ENCODE measurements at regions not wholly inside any gene's neighbourhood (a gene's known extent, or its start where the extent isn't known, plus 50 kb on each side); places are given as distances from the start of the nearest gene placed in this dataset.

DNA sequence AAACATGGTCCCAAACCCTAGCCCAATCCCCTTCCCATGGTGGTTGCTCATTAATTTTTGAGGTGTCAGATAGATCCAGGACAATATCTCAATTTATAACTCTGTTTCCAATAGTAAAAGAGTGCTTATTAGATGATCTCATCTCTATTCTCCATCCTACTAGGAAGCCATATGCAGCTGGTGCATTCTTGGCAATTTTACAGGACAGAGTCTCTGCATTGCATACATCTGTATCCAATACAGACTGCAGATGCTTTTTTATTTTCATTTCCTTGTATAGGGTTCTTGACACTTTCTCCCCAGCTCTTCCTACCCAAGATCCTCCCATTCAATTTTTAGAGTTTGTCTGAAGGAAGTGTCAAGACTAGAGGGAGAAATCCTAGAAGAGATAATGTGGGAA is 194.8 kb upstream of the DPH6 start:
- H3K27ac ChIP-seq (ENCODE audit: low read depth, low read length) = no peak overlapping the region
- H3F3A ChIP-seq (ENCODE audit: control insufficient read depth, insufficient read depth) = no peaks in the 10 kb centered on the region
- no peak overlapping the region for H3K4me2 ChIP-seq (ENCODE audit: low read length)
- H3K4me3 ChIP-seq (ENCODE audit: low read length) = no peak overlapping the region
- peaks cover 5% of the 10 kb centered on the region; the same call in 1 of the 2 replicates for H3K9me3 ChIP-seq (ENCODE audit: control insufficient read depth, insufficient read depth, low read length)
- H3K9me2 ChIP-seq (replicated peaks; ENCODE audit: control insufficient read depth, low read length) = no peaks in the 10 kb centered on the region
- H3K4me1 ChIP-seq (ENCODE audit: control insufficient read depth, low read length) = no peaks in the 10 kb centered on the region
- TF ChIP-seq EZH2phosphoT487 (IDR thresholded peaks at IDR 0.05; ENCODE audit: borderline replicate concordance, low read length) = no peak
- no peaks in the 10 kb centered on the region for H4K20me1 ChIP-seq (ENCODE audit: control insufficient read depth, insufficient read depth, low read depth, low read length)
- H3K27me3 ChIP-seq (ENCODE audit: control insufficient read depth, low read length) = no peaks in the 10 kb centered on the region
- no peaks in the 10 kb centered on the region for H3K79me2 ChIP-seq (ENCODE audit: control insufficient read depth, low read length)
- no peaks in the 10 kb centered on the region for H3K36me3 ChIP-seq (ENCODE audit: control insufficient read depth, low read length)

DNA sequence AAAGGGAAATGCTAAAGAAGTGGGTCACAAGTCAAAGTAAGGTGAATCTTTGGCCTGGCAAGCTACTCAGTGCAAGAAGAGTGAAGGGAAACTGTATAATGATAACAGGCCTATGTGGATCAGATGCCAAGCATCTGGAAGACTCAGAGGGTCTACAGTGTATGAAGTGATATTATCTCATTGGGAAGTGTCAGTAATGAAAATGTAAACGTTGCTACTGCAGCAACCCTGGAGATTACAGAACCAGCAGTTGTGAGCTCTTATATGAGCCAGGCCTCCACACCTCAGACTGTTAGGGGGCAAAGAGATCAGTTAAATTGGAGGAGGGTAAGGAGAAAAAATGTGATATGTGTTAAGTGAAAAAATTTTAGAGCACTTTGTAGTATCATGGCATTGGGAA is 195.4 kb upstream of the DPH6 start:
- no peaks in the 10 kb centered on the region for H4K20me1 ChIP-seq (ENCODE audit: control insufficient read depth, insufficient read depth, low read depth, low read length)
- H3K9me2 ChIP-seq (replicated peaks; ENCODE audit: control insufficient read depth, low read length) = no peaks in the 10 kb centered on the region
- H3K4me3 ChIP-seq (ENCODE audit: low read length) = no peak overlapping the region
- H3K79me2 ChIP-seq (ENCODE audit: control insufficient read depth, low read length) = no peaks in the 10 kb centered on the region
- H3F3A ChIP-seq (ENCODE audit: control insufficient read depth, insufficient read depth) = no peaks in the 10 kb centered on the region
- no peak for TF ChIP-seq EZH2phosphoT487 (IDR thresholded peaks at IDR 0.05; ENCODE audit: borderline replicate concordance, low read length)
- TF ChIP-seq, protein P1, sequence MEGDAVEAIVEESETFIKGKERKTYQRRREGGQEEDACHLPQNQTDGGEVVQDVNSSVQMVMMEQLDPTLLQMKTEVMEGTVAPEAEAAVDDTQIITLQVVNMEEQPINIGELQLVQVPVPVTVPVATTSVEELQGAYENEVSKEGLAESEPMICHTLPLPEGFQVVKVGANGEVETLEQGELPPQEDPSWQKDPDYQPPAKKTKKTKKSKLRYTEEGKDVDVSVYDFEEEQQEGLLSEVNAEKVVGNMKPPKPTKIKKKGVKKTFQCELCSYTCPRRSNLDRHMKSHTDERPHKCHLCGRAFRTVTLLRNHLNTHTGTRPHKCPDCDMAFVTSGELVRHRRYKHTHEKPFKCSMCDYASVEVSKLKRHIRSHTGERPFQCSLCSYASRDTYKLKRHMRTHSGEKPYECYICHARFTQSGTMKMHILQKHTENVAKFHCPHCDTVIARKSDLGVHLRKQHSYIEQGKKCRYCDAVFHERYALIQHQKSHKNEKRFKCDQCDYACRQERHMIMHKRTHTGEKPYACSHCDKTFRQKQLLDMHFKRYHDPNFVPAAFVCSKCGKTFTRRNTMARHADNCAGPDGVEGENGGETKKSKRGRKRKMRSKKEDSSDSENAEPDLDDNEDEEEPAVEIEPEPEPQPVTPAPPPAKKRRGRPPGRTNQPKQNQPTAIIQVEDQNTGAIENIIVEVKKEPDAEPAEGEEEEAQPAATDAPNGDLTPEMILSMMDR (IDR thresholded peaks at IDR 0.05; ENCODE audit: low read depth, low read length, poor library complexity, severe bottlenecking) = no peak
- H3K27ac ChIP-seq (ENCODE audit: low read depth, low read length) = no peak overlapping the region
- no peaks in the 10 kb centered on the region for H3K36me3 ChIP-seq (ENCODE audit: control insufficient read depth, low read length)
- H3K4me2 ChIP-seq (ENCODE audit: low read length) = no peak overlapping the region
- H3K4me1 ChIP-seq (ENCODE audit: control insufficient read depth, low read length) = no peaks in the 10 kb centered on the region
- H3K27me3 ChIP-seq (ENCODE audit: control insufficient read depth, low read length) = no peaks in the 10 kb centered on the region
- H3K9me3 ChIP-seq (ENCODE audit: control insufficient read depth, insufficient read depth, low read length) = peaks cover 5% of the 10 kb centered on the region; the same call in 1 of the 2 replicates

DNA sequence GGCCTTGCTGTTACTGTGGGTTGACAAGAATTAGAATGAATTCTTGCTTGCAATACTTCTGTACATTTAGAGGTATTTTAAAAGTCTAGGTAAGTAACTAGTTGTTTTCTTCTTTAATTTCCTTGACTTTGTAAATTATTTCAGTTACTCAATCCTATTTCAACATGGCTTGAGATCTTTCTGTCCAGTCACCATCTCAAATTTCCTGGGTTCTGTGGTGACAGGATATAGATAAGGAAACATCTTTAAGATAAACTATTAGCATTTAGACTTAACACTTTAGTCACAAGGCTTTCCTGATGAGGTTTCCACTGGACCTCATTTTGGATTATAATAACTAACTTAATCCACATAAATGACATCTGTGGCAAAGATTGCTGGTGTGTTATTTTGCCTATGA is 195.9 kb upstream of the DPH6 start:
- Histone ChIP-seq H4K20me1 (ENCODE audit: control insufficient read depth, insufficient read depth, low read depth, low read length) (no peaks in the 10 kb centered on the region), H3K4me1 (ENCODE audit: control insufficient read depth, low read length) (no peaks in the 10 kb centered on the region), H3K4me3 (ENCODE audit: low read length) (no peak overlapping the region), H3K9me2 (replicated peaks; ENCODE audit: control insufficient read depth, low read length) (no peaks in the 10 kb centered on the region), H3K36me3 (ENCODE audit: control insufficient read depth, low read length) (no peaks in the 10 kb centered on the region), H3F3A (ENCODE audit: control insufficient read depth, insufficient read depth) (no peaks in the 10 kb centered on the region), H3K9me3 (ENCODE audit: control insufficient read depth, insufficient read depth, low read length) (peaks cover 5% of the 10 kb centered on the region; the same call in 1 of the 2 replicates), H3K4me2 (ENCODE audit: low read length) (no peak overlapping the region), H3K27me3 (ENCODE audit: control insufficient read depth, low read length) (no peaks in the 10 kb centered on the region), H3K27ac (ENCODE audit: low read depth, low read length) (no peak overlapping the region), H3K79me2 (ENCODE audit: control insufficient read depth, low read length) (no peaks in the 10 kb centered on the region)
- no peak for TF ChIP-seq EZH2phosphoT487 (IDR thresholded peaks at IDR 0.05; ENCODE audit: borderline replicate concordance, low read length)
- TF ChIP-seq, protein P1 (IDR thresholded peaks at IDR 0.05; ENCODE audit: low read depth, low read length, poor library complexity, severe bottlenecking) = no peak

DNA sequence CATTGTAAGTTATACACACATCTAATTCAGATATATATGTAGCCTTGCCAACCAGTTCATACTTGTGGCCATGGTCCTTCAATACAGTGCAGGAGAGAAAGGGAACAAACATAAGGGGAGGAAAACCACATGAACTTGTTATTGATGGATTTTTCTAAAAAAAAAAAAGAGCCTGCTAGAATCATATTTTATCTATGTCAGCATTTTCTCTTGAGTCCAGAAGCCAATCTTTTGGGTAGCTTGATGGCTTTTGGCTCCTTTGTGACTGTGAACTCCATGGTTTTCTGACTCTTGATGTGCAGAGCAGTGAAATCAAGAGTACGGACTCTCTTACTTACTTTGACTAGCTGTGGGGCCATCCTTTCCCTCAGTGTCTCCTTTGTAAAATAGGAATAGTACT is 197.4 kb upstream of the DPH6 start:
- Histone ChIP-seq H3K9me3 (ENCODE audit: control insufficient read depth, insufficient read depth, low read length) (peaks cover 5% of the 10 kb centered on the region; the same call in 1 of the 2 replicates), H3K27ac (ENCODE audit: low read depth, low read length) (no peak overlapping the region), H3K27me3 (ENCODE audit: control insufficient read depth, low read length) (no peaks in the 10 kb centered on the region), H3K4me3 (ENCODE audit: low read length) (no peak overlapping the region), H4K20me1 (ENCODE audit: control insufficient read depth, insufficient read depth, low read depth, low read length) (no peaks in the 10 kb centered on the region), H3K9me2 (replicated peaks; ENCODE audit: control insufficient read depth, low read length) (no peaks in the 10 kb centered on the region), H3F3A (ENCODE audit: control insufficient read depth, insufficient read depth) (no peaks in the 10 kb centered on the region), H3K79me2 (ENCODE audit: control insufficient read depth, low read length) (no peaks in the 10 kb centered on the region), H3K4me2 (ENCODE audit: low read length) (no peak overlapping the region), H3K4me1 (ENCODE audit: control insufficient read depth, low read length) (no peaks in the 10 kb centered on the region), H3K36me3 (ENCODE audit: control insufficient read depth, low read length) (no peaks in the 10 kb centered on the region)
- TF ChIP-seq, protein P1 (IDR thresholded peaks at IDR 0.05; ENCODE audit: low read depth, low read length, poor library complexity, severe bottlenecking) = no peak
- TF ChIP-seq EZH2phosphoT487 (IDR thresholded peaks at IDR 0.05; ENCODE audit: borderline replicate concordance, low read length) = no peak
